Neural crest cell (in vitro differentiated cells): ENCODE measurements at regions not wholly inside any gene's neighbourhood (a gene's known extent, or its start where the extent isn't known, plus 50 kb on each side); places are given as distances from the start of the nearest gene placed in this dataset.

Experiments used
- DNase-seq: peaks from one replicate; pipeline ENCODE4 v3.0.0; 2021; ENCODE audit warnings: low read depth, mixed read lengths, low spot score
- H3K27ac Mint-ChIP-seq: one replicate; pipeline ENCODE4 v1.8.0; 2021; ENCODE audit warnings: mild to moderate bottlenecking, mixed read lengths; ENCODE audit not compliant: unreplicated experiment
- H3K27me3 Mint-ChIP-seq: 2 replicates; pipeline ENCODE4 v1.8.0; 2021; ENCODE audit warnings: low read depth, mild to moderate bottlenecking, mixed read lengths
- H3K36me3 Mint-ChIP-seq: 2 replicates; pipeline ENCODE4 v1.8.0; 2021; ENCODE audit warnings: low read depth, mild to moderate bottlenecking, mixed read lengths
- H3K4me1 Mint-ChIP-seq: 2 replicates; pipeline ENCODE4 v1.8.0; 2021; ENCODE audit warnings: mixed read lengths
- H3K4me3 Mint-ChIP-seq: one replicate; pipeline ENCODE4 v1.8.0; 2021; ENCODE audit warnings: mild to moderate bottlenecking, mixed read lengths
- H3K9me3 Mint-ChIP-seq: 2 replicates; pipeline ENCODE4 v1.8.0; 2021; ENCODE audit warnings: mixed read lengths
- TF ChIP-seq, protein P1 (sequence below): fragments of 200-600 bp; sonication (generic); conservative IDR thresholded peaks from 2 replicates; pipeline ENCODE4 v1.5.0; 2021; ENCODE audit warnings: antibody characterized with exemption, mild to moderate bottlenecking

DNA sequence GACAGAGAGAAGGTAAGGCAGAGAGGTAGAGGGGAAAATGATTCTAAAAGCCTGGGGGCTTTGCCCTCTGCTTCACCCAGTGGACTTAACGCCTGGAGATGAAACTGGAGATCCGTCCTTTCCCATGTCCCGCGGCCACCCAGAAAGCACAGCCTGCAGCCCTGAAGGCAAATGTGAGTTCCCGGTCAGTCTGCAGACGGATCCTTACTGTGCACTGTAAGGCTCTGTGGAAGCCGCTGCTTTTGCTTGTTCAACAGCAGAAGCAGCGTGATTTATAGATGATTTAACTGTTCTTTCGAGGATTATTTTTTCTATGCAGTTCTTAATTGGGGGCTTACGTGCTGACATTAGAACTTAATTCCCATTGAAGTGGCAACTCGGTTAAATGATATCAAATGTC is 290.4 kb downstream of the FOXL1 start:
- TF ChIP-seq, protein P1, sequence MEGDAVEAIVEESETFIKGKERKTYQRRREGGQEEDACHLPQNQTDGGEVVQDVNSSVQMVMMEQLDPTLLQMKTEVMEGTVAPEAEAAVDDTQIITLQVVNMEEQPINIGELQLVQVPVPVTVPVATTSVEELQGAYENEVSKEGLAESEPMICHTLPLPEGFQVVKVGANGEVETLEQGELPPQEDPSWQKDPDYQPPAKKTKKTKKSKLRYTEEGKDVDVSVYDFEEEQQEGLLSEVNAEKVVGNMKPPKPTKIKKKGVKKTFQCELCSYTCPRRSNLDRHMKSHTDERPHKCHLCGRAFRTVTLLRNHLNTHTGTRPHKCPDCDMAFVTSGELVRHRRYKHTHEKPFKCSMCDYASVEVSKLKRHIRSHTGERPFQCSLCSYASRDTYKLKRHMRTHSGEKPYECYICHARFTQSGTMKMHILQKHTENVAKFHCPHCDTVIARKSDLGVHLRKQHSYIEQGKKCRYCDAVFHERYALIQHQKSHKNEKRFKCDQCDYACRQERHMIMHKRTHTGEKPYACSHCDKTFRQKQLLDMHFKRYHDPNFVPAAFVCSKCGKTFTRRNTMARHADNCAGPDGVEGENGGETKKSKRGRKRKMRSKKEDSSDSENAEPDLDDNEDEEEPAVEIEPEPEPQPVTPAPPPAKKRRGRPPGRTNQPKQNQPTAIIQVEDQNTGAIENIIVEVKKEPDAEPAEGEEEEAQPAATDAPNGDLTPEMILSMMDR, result no peak
- Mint-ChIP-seq H3K27ac (no peak overlapping the region), H3K36me3 (no peaks in the 10 kb centered on the region), H3K27me3 (peaks cover 6% of the 10 kb centered on the region), H3K4me3 (no peak overlapping the region), H3K4me1 (peaks cover 19% of the 10 kb centered on the region), H3K9me3 (no peaks in the 10 kb centered on the region)
- no peak for DNase-seq

DNA sequence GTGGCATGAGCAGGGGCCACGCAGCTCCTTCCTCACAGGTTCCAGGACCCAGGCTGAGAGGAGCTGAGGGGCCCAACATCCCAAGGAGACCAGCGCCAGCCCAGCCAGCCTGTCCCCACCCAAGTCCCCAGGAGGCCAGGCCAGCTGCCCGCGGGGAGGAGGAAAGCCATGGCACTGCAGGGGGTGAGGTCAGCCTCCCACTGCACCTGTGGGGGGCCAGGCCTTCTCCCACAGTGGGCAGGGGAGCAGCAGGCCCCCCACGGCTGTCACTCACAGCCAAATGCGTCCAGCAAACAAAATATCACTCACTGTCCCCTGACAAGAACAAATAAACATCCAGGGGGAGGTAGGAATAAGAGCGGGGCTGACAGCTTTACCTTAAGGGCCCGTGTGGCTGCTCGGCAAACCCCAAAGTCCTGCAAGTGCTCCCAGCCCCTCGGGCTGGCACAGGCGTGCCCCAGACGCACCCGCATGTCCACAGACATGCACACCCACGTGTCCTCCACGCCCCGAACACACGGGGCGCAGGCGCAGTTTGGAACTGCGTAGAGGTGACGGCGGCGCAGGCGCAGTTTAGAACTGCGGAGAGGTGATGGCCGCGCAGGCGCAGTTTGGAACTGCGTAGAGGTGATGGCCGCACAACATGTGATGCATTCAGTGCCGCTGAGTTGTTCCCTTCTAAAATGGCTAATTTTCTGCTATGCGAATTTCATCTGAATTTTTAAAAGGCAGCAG is 291.1 kb downstream of the FOXL1 start:
- Mint-ChIP-seq H3K27me3 (peaks cover 6% of the 10 kb centered on the region), H3K9me3 (no peaks in the 10 kb centered on the region), H3K36me3 (no peaks in the 10 kb centered on the region), H3K4me3 (no peak overlapping the region), H3K27ac (no peak overlapping the region), H3K4me1 (peaks cover 19% of the 10 kb centered on the region)
- DNase-seq, result no peak
- TF ChIP-seq, protein P1, result no peak

DNA sequence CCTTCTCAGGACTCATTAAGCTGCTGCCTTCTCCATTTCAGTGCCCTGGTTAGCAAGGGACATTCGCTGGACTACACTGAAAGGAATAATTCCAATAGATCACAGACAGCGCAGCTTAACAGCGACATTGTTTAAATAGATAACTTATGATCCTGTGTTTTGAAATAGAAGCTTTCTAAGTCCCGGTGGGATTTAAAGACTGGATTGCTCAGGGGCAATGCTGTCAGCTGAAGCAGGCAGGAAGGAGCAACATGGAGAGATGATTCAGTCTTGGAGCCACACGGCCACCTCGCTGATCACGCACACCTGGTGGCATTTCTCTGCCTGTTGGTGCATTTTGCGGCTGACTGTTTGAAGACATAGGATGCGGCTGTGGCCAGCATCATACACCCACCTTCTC is 292.0 kb downstream of the FOXL1 start:
- no peak for DNase-seq
- Mint-ChIP-seq H3K27me3 (peaks cover 6% of the 10 kb centered on the region), H3K36me3 (no peaks in the 10 kb centered on the region), H3K4me1 (peaks cover 19% of the 10 kb centered on the region), H3K4me3 (no peak overlapping the region), H3K9me3 (no peaks in the 10 kb centered on the region), H3K27ac (no peak overlapping the region)
- TF ChIP-seq, protein P1, result no peak

DNA sequence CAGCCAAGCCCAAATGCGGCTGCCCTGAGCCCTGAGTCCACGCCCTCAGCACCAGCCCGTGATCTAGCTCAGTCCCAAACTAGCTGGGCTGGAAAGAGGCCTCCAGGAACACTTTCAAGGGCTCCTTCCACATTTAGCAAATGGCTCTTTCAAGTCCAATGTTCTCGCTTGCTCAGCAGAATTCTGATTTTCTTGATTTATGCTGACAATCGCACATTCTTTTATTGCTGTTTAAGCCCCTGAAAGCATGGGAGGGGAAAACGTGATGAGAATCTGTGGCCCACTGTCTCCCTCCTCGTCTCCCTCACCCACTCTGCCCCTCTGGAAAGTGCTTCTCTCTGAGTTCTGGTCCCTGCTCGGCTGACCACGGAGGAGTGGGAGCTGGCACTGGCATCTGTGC is 293.8 kb downstream of the FOXL1 start:
- no peak overlapping the region for H3K4me3 Mint-ChIP-seq
- TF ChIP-seq, protein P1, result no peak
- DNase-seq, result no peak
- peaks cover 8% of the 10 kb centered on the region for H3K27me3 Mint-ChIP-seq
- H3K4me1 Mint-ChIP-seq, result peaks cover 15% of the 10 kb centered on the region
- H3K27ac Mint-ChIP-seq, result no peak overlapping the region
- no peaks in the 10 kb centered on the region for H3K36me3 Mint-ChIP-seq
- peaks cover 2% of the 10 kb centered on the region for H3K9me3 Mint-ChIP-seq

DNA sequence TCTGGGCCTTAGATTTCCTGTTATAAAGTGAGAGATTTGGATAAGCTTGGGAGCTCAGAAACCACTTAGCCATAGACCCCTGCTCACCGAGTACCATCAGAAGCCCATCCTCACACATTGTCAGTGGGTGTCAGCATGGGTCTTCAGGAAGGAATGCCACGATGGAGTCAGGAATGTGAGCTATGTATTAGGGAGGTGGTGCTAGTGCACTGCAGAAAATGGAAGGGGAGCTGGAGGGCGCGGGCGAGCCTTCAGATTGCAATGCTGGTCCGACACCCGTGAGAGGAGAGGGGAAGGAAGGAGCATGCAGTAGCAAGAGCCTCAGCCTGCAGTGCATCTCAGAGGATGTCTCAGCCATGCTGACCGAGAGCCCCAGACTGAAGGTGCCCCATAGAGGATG is 294.5 kb downstream of the FOXL1 start:
- Mint-ChIP-seq H3K27ac (no peak overlapping the region), H3K4me3 (no peak overlapping the region), H3K9me3 (peaks cover 2% of the 10 kb centered on the region), H3K4me1 (peaks cover 16% of the 10 kb centered on the region), H3K27me3 (peaks cover 10% of the 10 kb centered on the region), H3K36me3 (no peaks in the 10 kb centered on the region)
- no peak for DNase-seq
- TF ChIP-seq, protein P1, result no peak
